HEK293 (cell line): ENCODE measurements at regions not wholly inside any gene's neighbourhood (a gene's known extent, or its start where the extent isn't known, plus 50 kb on each side); places are given as distances from the start of the nearest gene placed in this dataset.

Experiments
- CTCF ChIA-PET: fragments of 350-600 bp; formaldehyde crosslinking; extraction: SDS; loops from one replicate; lab custom pipeline; 2021; ENCODE audit warnings: antibody characterized with exemption; lab: Yijun Ruan, JAX
- POLR2A ChIA-PET: fragments of 300-600 bp; formaldehyde crosslinking; extraction: SDS; loops from one replicate; lab custom pipeline; 2020; ENCODE audit warnings: antibody characterized with exemption, inconsistent platforms; lab: Yijun Ruan, JAX
- H3K27ac ChIP-seq: fragments of 200-500 bp; sonication (Bioruptor generic); 2 replicates; pipeline ENCODE4 v1.5.1; 2014; ENCODE audit warnings: low read depth, low read length, control low read depth, inconsistent platforms; ENCODE audit errors: extremely low read depth
- H3K36me3 ChIP-seq, 2 experiments: fragments of 200-500 bp in 1 of 2; sonication (Bioruptor generic) in 1 of 2; 1 replicate in 1 of 2; 2 replicates in 1 of 2; pipeline ENCODE4 v1.5.1; 2014 to 2017; ENCODE audit warnings: inconsistent platforms in 2 of 2, low read length in 2 of 2; ENCODE audit not compliant: control insufficient read depth in 2 of 2, insufficient read depth in 1 of 2
- H3K4me1 ChIP-seq: fragments of 200-500 bp; sonication (Bioruptor generic); 2 replicates; pipeline ENCODE4 v1.5.1; 2014; ENCODE audit warnings: mild to moderate bottlenecking, low read length, inconsistent platforms; ENCODE audit not compliant: control insufficient read depth, insufficient read depth
- H3K4me3 ChIP-seq: 2 replicates; pipeline ENCODE4 v1.5.1; 2011; ENCODE audit warnings: low read depth, mild to moderate bottlenecking, control low read depth, low read length, moderate library complexity
- H3K9me3 ChIP-seq: fragments of 200-500 bp; sonication (Bioruptor generic); 2 replicates; pipeline ENCODE4 v1.5.1; 2014; ENCODE audit warnings: low read depth, low read length, inconsistent platforms; ENCODE audit not compliant: control insufficient read depth, insufficient read depth
- CTCF ChIP-seq: fragments of 450-650 bp; formaldehyde crosslinking; IDR thresholded peaks from 2 replicates; pipeline ENCODE4 v1.5.1; 2016; ENCODE audit warnings: missing biosample characterization, missing genetic modification characterization
- HOXD13 ChIP-seq: sonication (generic); formaldehyde crosslinking; IDR thresholded peaks from 2 replicates; pipeline ENCODE4 v1.8.0; 2022; ENCODE audit warnings: missing genetic modification reagents, borderline replicate concordance
- KLF10 ChIP-seq: fragments of 450-650 bp; IDR thresholded peaks from 2 replicates; pipeline ENCODE4 v1.5.1; 2018; ENCODE audit warnings: missing biosample characterization, mild to moderate bottlenecking, missing genetic modification characterization
- KLF8 ChIP-seq: fragments of 450-650 bp; formaldehyde crosslinking; IDR thresholded peaks from 2 replicates; pipeline ENCODE4 v1.5.1; 2016; ENCODE audit warnings: missing biosample characterization, missing genetic modification characterization
- KLF9 ChIP-seq: fragments of 450-650 bp; formaldehyde crosslinking; IDR thresholded peaks from 2 replicates; pipeline ENCODE4 v1.5.1; 2016; ENCODE audit warnings: missing biosample characterization, missing genetic modification characterization, low read depth
- MZF1 ChIP-seq: fragments of 450-650 bp; formaldehyde crosslinking; IDR thresholded peaks from 2 replicates; pipeline ENCODE4 v1.5.1; 2017; ENCODE audit warnings: missing biosample characterization, missing genetic modification characterization, borderline replicate concordance
- OSR2 ChIP-seq: fragments of 450-650 bp; formaldehyde crosslinking; IDR thresholded peaks from 2 replicates; pipeline ENCODE4 v1.5.1; 2016; ENCODE audit warnings: missing biosample characterization, missing genetic modification characterization
- PATZ1 ChIP-seq: fragments of 450-650 bp; formaldehyde crosslinking; IDR thresholded peaks from 2 replicates; pipeline ENCODE4 v1.5.1; 2016; ENCODE audit warnings: missing biosample characterization, missing genetic modification characterization
- PRDM6 ChIP-seq: fragments of 450-650 bp; formaldehyde crosslinking; IDR thresholded peaks from 2 replicates; pipeline ENCODE4 v1.5.1; 2017; ENCODE audit warnings: missing biosample characterization, missing genetic modification characterization
- TCF7L2 ChIP-seq: IDR thresholded peaks from 2 replicates; pipeline ENCODE4 v1.6.1; 2011; ENCODE audit warnings: low read depth, mild to moderate bottlenecking, inconsistent platforms, low read length, moderate library complexity, borderline replicate concordance
- WT1 ChIP-seq: fragments of 450-650 bp; formaldehyde crosslinking; IDR thresholded peaks from 2 replicates; pipeline ENCODE4 v1.5.1; 2016; ENCODE audit warnings: missing biosample characterization, missing genetic modification characterization
- YY1 ChIP-seq: fragments of 450-650 bp; formaldehyde crosslinking; IDR thresholded peaks from 2 replicates; pipeline ENCODE4 v1.5.1; 2018; ENCODE audit warnings: missing biosample characterization, missing genetic modification characterization
- ZBTB49 ChIP-seq: fragments of 450-650 bp; formaldehyde crosslinking; IDR thresholded peaks from 2 replicates; pipeline ENCODE4 v1.5.1; 2016; ENCODE audit warnings: missing biosample characterization, missing genetic modification characterization, low read depth
- ZFP41 ChIP-seq: fragments of 450-650 bp; formaldehyde crosslinking; IDR thresholded peaks from 2 replicates; pipeline ENCODE4 v1.5.1; 2016; ENCODE audit warnings: missing biosample characterization, missing genetic modification characterization, borderline replicate concordance
- ZIC2 ChIP-seq: fragments of 450-650 bp; formaldehyde crosslinking; IDR thresholded peaks from 2 replicates; pipeline ENCODE4 v1.5.1; 2016; ENCODE audit warnings: missing biosample characterization, missing genetic modification characterization
- ZNF16 ChIP-seq: fragments of 450-650 bp; formaldehyde crosslinking; IDR thresholded peaks from 2 replicates; pipeline ENCODE4 v1.5.1; 2016; ENCODE audit warnings: low read depth, missing biosample characterization, missing genetic modification characterization
- ZNF184 ChIP-seq: fragments of 450-650 bp; IDR thresholded peaks from 2 replicates; pipeline ENCODE4 v1.5.1; 2018; ENCODE audit warnings: missing biosample characterization, mild to moderate bottlenecking, missing genetic modification characterization
- ZNF335 ChIP-seq: fragments of 450-650 bp; formaldehyde crosslinking; conservative IDR thresholded peaks from 2 replicates; pipeline ENCODE4 v1.5.1; 2016; ENCODE audit warnings: missing biosample characterization, missing genetic modification characterization
- ZNF473 ChIP-seq: fragments of 450-650 bp; formaldehyde crosslinking; IDR thresholded peaks from 2 replicates; pipeline ENCODE4 v1.5.1; 2017; ENCODE audit warnings: missing biosample characterization, missing genetic modification characterization
- ZNF585B ChIP-seq: fragments of 450-650 bp; formaldehyde crosslinking; IDR thresholded peaks from 2 replicates; pipeline ENCODE4 v1.5.1; 2016; ENCODE audit warnings: missing biosample characterization, missing genetic modification characterization
- ZNF610 ChIP-seq: fragments of 450-650 bp; formaldehyde crosslinking; IDR thresholded peaks from 2 replicates; pipeline ENCODE4 v1.5.1; 2016; ENCODE audit warnings: missing biosample characterization, missing genetic modification characterization, borderline replicate concordance
- ZNF623 ChIP-seq: fragments of 450-650 bp; formaldehyde crosslinking; IDR thresholded peaks from 2 replicates; pipeline ENCODE4 v1.5.1; 2016; ENCODE audit warnings: missing biosample characterization, missing genetic modification characterization
- ZNF629 ChIP-seq: fragments of 450-650 bp; formaldehyde crosslinking; IDR thresholded peaks from 2 replicates; pipeline ENCODE4 v1.5.1; 2017; ENCODE audit warnings: missing biosample characterization, missing genetic modification characterization
- ZNF692 ChIP-seq: fragments of 450-650 bp; formaldehyde crosslinking; IDR thresholded peaks from 2 replicates; pipeline ENCODE4 v1.5.1; 2016; ENCODE audit warnings: missing biosample characterization, missing genetic modification characterization
- ZNF707 ChIP-seq: fragments of 450-650 bp; formaldehyde crosslinking; IDR thresholded peaks from 2 replicates; pipeline ENCODE4 v1.5.1; 2016; ENCODE audit warnings: missing biosample characterization, missing genetic modification characterization
- ZSCAN30 ChIP-seq: fragments of 450-650 bp; IDR thresholded peaks from 2 replicates; pipeline ENCODE4 v1.5.1; 2018; ENCODE audit warnings: missing biosample characterization, mild to moderate bottlenecking, missing genetic modification characterization, moderate library complexity

GRCh38 chr3:23741036-23741706 is 64.6 kb upstream of the UBE2E1 start (continued):
- peak; percentile 61; the same call in 1 of the 2 replicates for TF ChIP-seq ZNF692 (tag by site-specific recombination)
- TF ChIP-seq ZNF629 (tag by site-specific recombination) = peak; percentile 71
- TF ChIP-seq ZNF184 (tag by site-specific recombination) = 0 out of 2 replicates have a peak, but pooled peaks have one; percentile 30
- no peak for TF ChIP-seq HOXD13 (CRISPR knock-in tag)
- TF ChIP-seq MZF1 (tag by site-specific recombination) = no peak
- TF ChIP-seq ZNF623 (tag by site-specific recombination) = no peak
- peak; percentile 68 for TF ChIP-seq KLF8 (tag by site-specific recombination)
- TF ChIP-seq ZNF473 (tag by site-specific recombination) = no peak
- peak; percentile 49 for TF ChIP-seq PATZ1 (tag by site-specific recombination)

GRCh38 chr3:23743141-23743784 is 62.5 kb upstream of the UBE2E1 start:
- H3K4me3 ChIP-seq = no peak overlapping the region
- no peaks in the 10 kb centered on the region for H3K9me3 ChIP-seq
- no peak overlapping the region for H3K27ac ChIP-seq
- no peaks in the 10 kb centered on the region; the same call in 1 of the 2 replicates for H3K4me1 ChIP-seq
- ChIA-PET POLR2A (no interaction called here), CTCF (interaction anchor here (0.7 kb wide), 2 partner anchors 34 to 182 kb away, joined by 3 read pairs; no protein-coding TSS in a partner anchor)
- no peaks in the 10 kb centered on the region for H3K36me3 ChIP-seq
- TF ChIP-seq TCF7L2 (peak; percentile 50; the same call in 1 of the 2 replicates), ZNF585B (tag by site-specific recombination) (no peak), KLF10 (tag by site-specific recombination) (peak; percentile 37; the same call in 1 of the 2 replicates), ZIC2 (tag by site-specific recombination) (peak; percentile 95), ZBTB49 (tag by site-specific recombination) (no peak), OSR2 (tag by site-specific recombination) (no peak), CTCF (tag by site-specific recombination) (peak; percentile 44; the same call in 1 of the 2 replicates), ZNF707 (tag by site-specific recombination) (no peak), ZNF629 (tag by site-specific recombination) (0 out of 2 replicates have a peak, but pooled peaks have one; percentile 20), KLF9 (0 out of 2 replicates have a peak, but pooled peaks have one; percentile 36), ZNF610 (tag by site-specific recombination) (0 out of 2 replicates have a peak, but pooled peaks have one; percentile 40), ZNF16 (tag by site-specific recombination) (no peak), YY1 (tag by site-specific recombination) (0 out of 2 replicates have a peak, but pooled peaks have one; percentile 16), ZSCAN30 (peak; percentile 58; the same call in 1 of the 2 replicates), PRDM6 (peak; percentile 45; the same call in 1 of the 2 replicates), WT1 (tag by site-specific recombination) (0 out of 2 replicates have a peak, but pooled peaks have one; percentile 19), ZNF335 (tag by site-specific recombination) (peak; percentile 61), ZFP41 (tag by site-specific recombination) (no peak)
